ENCODE measurements at regions not wholly inside any gene's neighbourhood (a gene's known extent, or its start where the extent isn't known, plus 50 kb on each side); places are given as distances from the start of the nearest gene placed in this dataset.
"Not testable (repeated sequence)": the region's sequence is repeated elsewhere in the genome, so short reads cannot be mapped to it uniquely, and the experiment has no call there.

DNA sequence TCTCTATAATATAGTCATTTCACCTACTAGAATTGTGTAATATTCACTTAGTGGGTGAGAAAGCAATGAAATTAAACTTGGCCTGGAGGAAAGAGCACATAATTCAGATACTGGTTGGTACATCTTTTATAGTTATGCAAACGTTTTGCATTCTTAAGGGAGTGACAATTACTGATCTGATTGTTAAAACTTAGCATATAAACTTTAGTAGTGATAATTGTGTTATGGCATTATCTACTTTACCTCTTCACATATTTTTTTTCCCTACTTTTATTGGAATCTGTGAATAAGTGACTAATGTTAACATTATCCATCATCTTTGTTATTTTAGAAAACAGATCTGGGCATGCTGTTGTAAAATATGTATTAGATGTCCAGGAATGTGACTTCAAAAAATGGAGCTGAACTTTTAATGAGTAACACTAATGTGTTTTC is 217.4 kb upstream of the GIMD1 start:
- no peak for DNase-seq

- no peak for DNase-seq
Observed at GRCh38 chr4:106584337-106584989, 215.9 kb upstream of the GIMD1 start.

DNA sequence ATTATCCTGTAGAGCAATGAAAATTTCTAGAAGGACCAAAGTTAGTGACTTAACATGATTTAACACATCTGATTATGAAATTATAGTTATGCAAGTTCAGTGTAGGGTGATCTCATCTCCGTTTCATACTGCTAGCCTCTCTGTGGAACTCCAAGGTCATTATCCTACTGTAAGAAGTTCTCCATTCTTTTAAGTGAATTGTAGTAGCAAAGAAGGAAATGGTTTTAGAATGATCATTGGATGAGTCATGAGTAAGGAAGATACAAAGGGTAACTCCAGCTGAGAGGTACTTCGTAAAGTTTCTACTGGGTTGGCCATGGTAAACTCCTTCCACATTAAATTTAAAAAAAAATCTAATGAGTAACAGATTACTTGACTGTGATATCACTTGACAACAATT is 215.0 kb upstream of the GIMD1 start:
- no peak for DNase-seq

GRCh38 chr4:106583108-106583507 is 214.5 kb upstream of the GIMD1 start:
- no peak for DNase-seq

DNA sequence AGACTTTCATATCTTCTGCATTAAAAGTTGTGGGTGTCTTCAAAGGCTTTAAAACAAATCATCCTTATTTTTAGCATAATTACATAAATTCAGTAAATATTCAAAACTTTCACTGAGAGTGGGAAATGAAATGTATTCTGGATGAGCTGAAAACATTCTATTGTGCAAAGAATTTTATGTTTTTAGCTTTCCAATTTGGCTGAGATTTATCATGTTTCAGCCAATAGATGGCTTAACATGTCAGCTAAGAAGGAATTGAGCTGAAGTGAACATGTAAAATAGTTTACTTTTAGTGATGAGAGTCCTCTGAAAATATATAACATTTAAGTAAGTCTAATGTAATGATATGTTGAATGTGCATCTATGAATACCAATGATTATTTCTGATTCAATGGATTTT is 213.5 kb upstream of the GIMD1 start:
- no peak for DNase-seq

DNA sequence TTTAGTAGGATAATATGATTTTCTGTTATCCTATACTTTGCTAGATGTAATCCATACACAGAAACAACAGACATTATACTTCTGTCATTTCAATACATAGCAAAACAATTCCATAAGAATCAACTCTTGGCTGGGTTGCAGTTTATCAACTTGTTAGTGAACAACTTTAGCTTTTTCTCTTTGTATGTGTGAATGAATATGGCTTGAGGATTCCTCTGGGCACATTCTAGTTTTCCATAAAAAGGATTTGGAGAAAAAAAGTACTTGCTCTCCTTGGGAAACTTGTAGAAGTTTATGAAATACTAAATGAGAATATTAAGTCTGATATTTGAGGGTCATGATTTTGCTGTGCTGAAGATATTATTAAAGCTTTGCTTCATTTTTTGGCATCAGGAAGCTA is 210.7 kb upstream of the GIMD1 start:
- no peak for DNase-seq

DNA sequence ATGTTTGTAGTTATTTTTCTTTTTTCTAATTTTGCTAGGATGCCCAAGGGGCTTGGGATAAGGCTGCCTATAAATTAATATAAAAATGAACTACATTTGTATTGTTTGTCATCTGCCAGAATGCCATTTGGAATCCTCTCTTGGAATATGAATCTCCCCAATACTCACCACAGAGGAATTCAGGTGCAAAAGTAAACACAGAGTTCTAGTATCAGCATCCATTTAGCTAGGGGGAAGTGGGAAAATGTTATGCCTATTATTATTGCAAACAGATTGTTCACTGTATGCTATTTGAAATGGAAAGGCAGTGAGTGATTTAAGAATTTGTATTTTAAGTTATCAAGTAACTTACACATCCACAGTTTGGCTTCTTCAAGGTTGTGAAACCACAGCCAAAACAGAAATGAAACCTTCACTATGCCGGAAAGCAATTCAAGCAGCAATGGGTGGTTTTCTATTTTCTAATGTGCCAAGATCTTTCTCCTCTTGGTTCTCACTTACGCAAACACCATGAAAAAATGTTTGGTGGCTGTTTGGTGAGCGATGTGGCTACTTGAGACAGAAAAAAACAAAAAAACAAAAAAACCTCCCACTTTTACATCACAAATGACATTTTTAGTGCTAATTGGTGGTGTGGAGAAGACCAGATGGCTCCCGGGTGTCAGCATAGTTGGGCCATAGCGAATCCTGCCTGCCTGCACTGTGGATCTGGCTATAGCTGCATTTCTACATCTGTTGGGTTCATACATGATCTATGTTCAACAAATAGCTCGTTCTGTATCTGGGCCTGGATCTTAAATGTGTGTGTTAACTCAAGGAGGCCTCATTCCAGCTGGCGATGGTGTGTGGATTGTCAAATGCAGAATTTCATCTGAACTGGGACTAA is 200.8 kb upstream of the GIMD1 start:
- DNase-seq: no peak

DNA sequence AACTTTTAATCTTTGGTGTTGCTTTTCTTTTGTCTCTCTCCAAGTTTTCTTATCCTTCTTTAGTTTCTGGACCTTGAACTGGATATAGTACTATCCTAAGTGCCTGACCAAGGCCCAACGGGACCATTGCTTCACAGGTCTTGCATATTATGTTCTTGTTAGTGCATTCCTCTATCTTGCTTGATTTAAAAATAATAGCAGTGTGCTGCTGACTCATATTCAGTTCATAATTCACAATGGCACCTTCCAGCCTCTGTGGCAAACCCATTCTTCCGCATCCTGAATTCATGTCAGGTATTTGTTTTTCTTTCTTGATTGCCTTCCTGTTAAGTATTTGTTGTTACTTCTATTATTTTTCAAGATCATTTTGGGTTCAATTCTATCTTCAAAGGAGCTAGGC is 197.1 kb upstream of the GIMD1 start:
- DNase-seq: no peak

- not testable (repeated sequence) for DNase-seq
Observed at GRCh38 chr4:106563637-106564036, 195.1 kb upstream of the GIMD1 start.

DNA sequence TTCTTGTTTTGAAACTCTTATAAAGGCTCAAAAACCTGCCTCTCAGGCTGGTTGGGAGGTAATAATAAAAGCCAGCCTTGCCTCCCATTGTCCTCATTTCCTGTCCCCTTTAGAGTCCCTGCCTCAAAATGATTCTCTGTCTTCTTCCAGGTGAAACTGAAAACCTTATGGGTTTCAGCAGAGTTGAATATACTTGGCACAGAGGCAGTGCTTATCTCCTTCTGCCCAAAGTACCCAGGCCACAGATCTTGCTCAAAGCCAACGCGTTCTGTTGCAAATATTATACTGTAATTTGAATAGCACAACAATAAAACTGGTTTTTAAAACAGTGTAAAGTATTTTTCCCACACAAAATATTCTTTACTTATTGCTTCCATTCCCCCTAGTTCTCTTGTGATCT is 183.1 kb upstream of the GIMD1 start:
- no peak for DNase-seq

DNA sequence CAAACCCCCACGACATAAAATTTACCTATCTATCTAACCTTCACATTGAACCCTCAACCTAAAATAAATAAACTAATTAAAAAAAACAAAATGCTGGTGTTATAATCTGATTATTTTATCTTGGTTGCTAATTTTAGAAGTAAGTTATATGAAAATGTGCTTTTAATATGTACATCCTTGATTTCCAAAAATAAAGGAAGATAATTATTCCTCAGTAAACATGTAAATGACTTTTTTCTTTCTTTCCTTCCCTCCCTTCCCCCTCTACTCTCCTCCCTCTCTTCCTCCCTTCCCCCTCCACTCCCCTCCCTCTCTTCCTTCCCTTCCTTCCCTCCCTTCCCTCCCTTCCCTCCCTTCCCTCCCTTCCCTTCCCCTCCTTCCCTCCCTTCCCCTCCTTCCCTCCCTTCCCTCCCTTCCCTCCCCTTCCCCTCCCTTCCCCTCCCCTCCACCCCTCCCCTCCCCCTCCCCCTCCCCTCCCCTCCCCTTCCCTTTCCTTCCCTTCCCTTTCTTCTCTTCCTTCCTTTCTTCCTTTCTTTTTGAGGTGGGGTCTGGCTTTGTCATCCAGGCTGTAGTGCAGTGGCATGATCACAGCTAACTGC is 180.0 kb upstream of the GIMD1 start:
- DNase-seq: no peak

DNA sequence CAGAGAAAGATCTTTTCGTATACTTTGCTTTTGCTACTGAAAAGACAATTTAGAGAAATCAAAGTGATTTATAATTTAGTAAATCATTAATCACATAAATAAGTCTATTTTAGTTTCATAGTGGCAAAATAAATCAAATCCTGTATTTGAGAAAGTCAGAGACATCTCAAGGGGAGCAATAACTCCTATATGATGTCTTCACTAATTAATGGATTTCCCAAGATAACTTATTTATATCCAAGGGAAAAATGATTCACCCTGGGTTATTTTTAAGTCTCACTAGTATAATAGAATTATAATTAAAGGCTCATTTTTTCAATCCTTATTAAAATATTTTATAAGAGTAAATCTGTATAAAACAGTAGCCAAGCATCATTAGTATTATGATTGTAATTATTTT is 177.8 kb upstream of the GIMD1 start:
- DNase-seq: no peak

GRCh38 chr4:106542609-106543008 is 174.0 kb upstream of the GIMD1 start:
- DNase-seq: not testable (repeated sequence)

GRCh38 chr4:106541253-106541652 is 172.7 kb upstream of the GIMD1 start:
- DNase-seq: no peak

GRCh38 chr4:106530821-106531220 is 162.2 kb upstream of the GIMD1 start:
- DNase-seq: no peak

DNA sequence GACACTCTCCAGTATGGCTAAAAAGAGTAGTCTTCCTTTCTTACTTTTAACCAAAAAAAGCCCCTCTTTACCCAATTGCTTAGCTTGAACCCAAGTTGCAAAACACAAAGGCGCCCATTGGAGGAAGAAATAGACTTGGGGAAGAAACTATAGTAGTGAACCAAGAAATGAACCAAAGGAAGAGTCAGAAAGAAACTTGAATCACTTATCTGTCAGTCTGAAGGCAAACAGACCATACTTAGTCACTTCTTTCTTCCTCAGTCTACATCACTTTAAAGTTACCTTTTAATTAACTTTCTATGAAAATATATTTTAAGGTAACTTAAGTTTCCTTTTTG is 161.4 kb upstream of the GIMD1 start:
- no peak for DNase-seq

- DNase-seq: no peak
Observed at GRCh38 chr4:106529348-106530023, 160.9 kb upstream of the GIMD1 start.

DNA sequence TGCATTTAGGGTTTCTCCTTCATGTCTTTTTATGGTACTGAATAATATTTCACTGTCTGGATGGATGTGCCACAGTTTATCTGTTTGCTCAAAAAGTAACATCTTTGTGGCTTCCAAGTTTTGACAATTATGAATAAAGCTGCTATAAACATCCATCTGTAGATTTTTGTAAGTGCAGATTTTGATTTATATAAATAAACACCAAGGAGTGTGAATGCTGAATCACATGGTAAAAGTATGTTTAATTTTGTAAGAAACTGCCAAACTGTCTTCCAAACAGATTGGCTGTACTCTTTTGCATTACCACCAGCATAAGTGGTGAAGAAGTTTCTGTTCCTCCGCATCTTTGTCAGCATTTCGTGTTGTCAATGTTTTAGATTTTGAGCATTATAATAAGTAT is 158.7 kb upstream of the GIMD1 start:
- DNase-seq: no peak

DNA sequence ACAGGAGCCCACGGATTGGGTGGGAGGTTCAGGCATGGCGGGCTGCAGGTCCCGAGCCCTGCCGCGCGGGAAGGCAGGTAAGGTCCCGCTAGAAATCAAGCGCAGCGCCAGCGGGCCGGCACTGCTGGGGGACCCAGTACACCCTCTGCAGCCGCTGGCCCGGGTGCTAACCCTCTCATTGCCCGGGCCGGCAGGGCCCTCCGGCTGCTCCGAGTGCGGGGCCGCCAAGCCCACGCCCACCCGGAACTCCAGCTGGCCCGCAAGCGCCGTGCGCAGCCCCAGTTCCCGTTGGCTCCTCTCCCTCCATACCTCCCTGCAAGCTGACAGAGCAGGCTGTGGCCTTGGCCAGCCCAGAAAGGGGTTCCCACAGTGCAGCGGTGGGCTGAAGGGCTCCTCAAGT is 156.8 kb upstream of the GIMD1 start:
- not testable (repeated sequence) for DNase-seq

- DNase-seq: not testable (repeated sequence)
Observed at GRCh38 chr4:106524772-106525171, 156.2 kb upstream of the GIMD1 start.

DNA sequence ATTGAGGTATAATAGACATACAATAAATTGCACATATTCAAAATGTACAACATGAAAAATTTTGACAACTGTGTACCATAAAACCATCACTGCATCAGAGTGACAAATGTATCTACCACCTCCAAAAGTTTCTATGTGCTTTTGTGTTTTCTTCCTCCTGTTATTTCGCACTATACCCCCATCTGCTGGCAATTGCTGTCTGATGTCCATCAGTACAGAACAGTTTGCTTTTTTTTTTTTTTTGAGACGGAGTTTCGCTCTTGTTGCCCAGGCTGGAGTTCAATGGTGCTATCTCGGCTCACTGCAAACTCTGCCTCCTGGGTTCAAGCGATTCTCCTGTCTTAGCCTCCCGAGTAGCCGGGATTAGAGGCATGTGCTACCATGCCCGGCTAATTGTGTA is 154.3 kb upstream of the GIMD1 start:
- no peak for DNase-seq

DNA sequence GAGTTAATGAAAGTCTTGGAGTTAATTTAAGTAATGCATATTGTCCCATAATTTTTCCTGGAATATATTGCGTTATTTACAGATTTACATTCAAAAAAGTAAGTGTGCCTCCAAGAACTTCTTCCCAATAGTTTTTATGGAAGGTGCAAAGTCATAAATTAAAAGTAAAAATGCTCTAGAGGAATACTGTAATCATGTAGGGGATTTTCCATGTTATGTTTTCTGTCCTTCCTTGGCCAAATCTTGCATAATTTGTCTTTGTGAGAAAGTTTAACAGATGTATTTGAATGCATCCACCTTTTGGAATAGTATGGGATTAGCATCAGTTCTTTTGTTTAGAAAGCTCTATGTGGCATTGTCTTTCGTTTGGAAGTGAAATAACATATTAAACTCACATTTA is 144.1 kb upstream of the GIMD1 start:
- no peak for DNase-seq

DNA sequence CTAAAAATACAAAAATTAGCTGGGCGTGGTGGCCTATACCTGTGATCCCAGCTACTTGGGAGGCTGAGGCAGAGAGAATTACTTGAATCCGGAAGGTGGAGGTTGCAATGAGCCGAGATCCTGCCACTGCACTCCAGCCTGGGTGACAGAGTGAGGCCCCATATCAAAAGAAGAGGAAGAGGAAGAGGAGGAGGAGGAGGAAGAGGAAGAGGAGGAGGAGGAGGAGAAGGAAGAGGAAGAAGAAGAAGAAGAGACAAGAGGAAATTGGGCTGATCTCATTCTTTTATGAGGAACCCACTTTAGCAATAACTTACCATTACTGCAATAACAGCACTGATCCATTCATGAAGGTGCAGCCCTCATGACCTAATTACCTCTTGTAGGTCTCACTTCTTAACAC is 138.9 kb upstream of the GIMD1 start:
- no peak for DNase-seq
